Endothelial cell of hepatic sinusoid (primary cell): ENCODE measurements at regions not wholly inside any gene's neighbourhood (a gene's known extent, or its start where the extent isn't known, plus 50 kb on each side); places are given as distances from the start of the nearest gene placed in this dataset.

Experiments used
- in situ Hi-C: cut with HindIII; loops from 2 replicates; pipeline ENCODE4 v1.10.0; 2017; ENCODE audit warnings: low sequenced_read_pairs

DNA sequence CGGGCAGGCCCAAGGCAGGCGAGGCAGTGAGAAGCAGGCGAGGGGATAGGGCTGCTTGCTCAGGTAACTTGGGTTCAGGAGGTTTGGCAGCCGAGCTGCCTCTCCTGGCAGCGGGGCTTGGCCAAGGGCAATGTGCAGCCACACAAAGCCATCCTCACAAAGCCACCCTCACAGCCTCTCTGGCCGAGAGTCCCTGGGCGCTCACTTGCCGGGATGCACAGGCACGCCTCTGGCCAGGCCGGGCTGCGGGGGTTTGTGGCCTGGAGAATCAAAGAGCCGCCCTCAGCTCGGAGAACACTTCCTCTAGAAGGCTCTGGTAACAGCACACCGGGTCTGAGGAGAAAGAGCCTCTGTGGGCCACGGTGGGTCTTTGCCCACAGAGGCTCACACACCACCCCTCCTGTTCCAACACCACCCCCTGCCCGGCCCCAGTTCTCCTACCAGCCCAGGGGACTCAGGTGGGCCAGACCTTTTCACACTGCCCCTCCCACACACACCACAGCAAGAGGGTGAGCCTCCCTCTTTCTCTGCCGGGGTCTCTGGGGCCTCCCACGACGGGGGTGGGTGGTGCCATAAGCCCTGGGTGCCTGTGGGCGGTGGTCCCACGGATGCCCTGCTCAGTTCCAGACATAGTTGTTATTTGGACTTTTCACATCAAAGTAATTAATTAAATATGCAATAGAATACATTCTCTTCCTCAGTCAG is 186.9 kb downstream of the ZFP36L2 start:
- in situ Hi-C loops: loop anchor here (5.0 kb wide), 1 partner anchor 77 kb away; no protein-coding TSS in a partner anchor

DNA sequence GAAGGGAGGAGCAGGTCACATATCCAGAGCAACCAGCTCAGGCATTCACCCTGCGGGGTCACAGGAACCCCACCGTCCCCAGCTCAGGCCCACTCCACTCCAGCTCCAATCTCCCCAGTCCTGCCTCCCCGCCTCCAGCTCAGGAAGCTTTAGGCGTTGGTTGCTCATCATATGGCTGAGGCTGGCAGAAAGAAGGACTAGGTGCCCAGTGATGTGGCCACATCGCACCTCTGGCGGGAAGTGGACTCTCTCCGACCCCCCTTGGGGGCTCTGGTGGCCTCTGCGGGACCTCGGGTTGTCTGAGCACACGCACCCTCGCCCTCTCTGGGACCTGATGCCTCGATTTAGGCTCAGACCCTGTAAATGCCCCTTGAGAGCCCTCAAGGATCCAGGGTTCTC is 187.7 kb downstream of the ZFP36L2 start:
- in situ Hi-C loops: no loop called here

DNA sequence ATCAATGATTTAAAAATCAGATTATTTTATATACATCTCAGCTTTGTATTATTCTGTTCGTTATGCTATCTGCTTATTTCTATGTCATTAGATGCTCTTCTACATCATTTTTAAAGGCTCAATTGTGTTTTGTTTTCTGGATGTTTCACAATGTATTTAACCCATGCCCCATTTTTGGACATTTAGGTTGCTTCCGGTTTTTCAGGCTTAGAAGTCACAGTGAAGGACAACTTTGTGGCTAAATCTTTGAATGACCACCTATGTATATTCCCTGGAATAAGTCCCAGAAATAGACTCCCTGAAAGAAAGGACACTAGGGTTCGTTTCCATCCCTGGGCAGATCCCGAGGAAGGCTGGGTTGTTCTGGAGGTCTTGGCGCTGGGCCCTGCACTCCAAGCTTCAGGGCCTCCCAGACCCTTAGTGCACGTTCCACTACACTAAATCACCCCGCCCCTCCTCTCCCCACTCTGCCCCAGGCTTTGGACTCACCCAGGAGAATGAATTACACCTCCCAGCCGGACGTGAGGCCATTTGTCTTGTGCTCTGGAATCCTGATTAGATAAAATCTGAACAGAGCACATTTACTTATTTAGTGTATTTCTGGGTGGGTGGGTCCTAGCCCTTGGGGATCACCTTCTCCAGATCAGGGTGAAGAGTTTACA is 188.2 kb downstream of the ZFP36L2 start:
- in situ Hi-C loops: no loop called here

DNA sequence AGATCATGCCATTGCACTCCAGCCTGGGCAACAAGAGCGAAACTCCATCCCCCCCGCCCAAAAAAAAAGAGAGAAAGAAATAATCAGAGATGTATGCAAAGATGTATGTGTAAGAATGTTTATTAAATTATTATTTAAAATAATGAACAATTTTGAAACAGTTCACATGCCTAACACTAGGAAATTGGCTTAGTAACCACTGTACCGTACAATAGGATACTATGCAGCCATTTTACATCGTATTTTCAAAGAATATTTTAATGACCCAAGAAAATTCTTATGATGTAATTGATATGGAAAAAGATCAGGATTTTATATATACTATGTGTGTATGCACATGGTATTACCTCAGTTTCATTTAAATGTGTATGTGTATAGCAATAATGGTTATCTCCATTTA is 190.5 kb downstream of the ZFP36L2 start:
- in situ Hi-C loops: no loop called here

DNA sequence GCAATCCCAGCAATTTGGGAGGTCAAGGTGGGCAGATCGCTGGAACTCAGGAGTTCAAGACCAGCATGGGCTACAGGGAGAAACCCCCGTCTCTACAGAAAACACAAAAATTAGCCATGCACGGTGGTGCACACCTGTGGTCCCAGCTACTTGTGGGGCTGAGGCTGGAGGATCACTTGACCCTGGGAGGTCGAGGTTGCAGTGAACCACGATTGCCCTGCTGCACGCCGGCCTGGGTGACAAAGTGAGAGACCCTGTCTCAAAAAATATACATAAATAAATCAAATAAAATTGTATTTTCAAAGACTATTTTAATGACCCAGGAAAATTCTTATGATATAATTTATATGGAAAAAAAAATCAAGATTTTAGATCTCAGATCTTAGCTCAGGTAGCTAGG is 191.5 kb downstream of the ZFP36L2 start:
- in situ Hi-C loops: no loop called here

DNA sequence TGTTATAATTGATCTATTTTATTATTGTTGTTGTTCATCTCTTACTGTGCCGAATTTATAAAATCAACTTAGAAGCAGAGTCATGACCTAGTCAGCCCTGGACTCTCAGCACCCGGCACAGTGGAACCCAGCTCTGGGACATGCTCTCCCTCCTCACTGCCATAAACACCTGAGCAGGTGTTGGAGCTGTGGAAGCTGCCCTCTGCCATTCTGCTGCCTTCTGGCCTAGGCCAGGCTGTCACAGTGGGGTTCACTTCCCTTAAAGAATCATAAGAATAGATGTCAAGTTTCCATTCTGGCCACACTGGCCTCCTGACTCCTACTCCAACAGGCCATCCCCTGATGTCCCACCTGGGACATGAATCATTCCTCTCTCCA is 192.2 kb downstream of the ZFP36L2 start:
- in situ Hi-C loops: no loop called here

DNA sequence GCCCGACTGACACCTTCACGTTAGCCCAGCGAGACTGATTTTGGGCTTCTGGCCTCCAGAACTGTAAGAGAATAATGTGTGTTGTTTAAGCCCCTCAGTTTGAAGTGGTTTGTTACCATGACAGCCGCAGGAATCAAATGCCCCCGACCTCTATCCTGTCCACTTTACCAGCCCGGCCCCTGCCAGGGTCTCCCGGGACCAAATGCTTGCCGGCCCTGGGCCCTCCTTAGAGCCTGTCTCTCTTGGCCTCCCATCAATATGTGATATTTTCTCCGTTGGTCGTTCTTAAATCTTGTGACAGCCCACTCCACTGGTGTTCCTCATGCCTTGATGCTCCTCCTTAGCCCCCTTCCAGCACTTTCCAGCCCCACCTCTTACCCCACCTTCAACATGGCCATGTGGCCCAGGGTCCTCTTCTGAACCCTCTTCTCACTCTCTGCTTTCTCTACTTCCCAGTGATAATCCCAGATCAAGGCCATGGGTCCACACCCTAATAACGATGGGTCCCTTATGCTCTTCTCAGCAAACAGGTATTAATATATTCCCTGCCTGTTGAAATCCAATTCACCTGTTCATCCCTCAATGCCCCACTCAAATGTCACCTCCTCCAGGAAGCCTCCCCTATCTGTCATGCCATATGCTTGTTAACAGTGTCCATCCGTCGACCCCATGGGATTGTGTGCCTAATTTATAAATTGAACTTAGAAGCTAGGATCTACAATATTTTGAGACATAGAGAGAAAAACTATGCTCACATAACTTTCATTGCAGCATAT is 192.8 kb downstream of the ZFP36L2 start:
- in situ Hi-C loops: no loop called here

DNA sequence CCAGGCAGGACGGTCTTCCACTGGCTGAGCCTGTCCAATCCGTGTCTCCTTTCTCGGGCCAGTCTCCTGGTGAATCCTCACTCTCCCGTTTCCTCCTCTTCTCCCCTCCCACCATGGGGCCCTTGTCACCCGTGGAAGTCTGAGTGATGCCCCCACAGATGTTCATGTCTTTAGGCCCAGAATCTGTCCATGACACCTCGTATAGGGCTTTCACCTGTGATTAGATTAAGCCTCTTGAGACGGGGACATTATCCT is 193.5 kb downstream of the ZFP36L2 start:
- in situ Hi-C loops: no loop called here

DNA sequence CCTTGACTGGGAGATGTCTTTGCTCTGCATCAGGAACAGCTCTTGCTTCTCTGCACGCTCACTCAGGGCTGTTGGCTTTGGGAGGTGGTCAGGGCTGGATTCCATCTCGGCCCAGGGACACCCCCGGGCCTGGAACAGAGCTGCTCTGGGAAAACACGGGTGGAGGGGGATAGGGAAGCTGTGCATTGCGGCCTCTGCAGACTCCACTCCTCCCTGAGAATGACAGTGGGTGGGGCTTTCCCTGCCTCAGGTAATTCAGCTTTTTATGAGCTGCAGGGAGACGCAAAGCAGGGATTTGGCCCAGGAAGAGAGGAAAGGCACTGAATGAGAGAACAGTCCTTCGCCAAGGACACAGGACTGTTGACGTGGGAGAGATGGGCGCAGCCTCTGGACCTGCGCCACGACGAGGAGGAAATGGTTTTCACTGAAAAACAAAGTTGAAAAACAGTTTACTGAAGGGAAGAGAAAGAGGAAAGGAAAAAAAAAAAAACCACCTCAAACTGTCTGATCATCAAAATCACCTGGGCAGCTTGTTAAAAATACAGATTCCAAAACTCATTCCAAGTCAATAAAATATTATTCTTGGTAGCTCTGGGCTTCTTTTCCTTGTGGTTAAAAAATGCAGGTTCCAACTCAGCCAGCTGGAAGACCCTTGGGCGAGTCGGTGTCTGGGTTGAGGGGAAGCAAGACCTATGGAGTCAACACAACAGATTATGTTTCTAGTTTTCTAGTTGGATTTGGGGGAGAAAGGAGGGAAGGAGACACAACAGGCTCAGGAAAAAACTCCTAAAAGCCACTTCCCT is 194.0 kb downstream of the ZFP36L2 start:
- in situ Hi-C loops: no loop called here

DNA sequence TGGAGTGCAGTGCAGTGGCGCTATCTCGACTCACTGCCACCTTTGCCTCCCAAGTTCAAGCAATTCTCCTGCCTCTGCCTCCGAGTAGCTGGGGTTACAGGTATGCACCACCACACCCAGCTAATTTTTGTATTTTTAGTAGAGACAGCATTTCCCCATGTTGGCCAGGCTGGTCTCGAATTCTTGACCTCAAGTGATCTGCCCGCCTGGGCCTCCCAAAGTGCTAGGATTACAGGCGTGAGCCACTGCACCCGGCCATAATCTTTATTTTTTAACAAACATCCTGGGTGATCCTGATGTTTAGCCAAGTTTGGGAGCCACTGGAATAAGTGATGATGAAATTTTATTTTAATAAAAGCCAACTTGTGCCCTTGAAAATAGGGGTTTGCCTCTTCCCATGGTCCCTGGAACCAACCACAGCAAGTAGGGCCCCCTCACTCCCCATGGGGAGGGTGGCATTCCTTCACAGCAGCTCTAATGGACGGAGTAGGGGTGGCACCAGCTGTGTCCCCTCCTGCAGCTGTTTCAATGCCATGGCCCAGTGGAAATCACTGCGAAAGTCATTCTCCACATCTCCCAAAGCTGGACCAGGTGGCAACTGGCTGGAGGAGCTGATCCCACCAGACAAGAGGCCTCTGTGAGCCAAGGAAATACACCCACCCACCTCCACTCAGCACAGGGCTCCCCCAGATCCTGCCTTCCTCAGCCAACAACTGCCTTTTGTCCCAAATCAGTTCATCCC is 194.8 kb downstream of the ZFP36L2 start:
- in situ Hi-C loops: no loop called here

DNA sequence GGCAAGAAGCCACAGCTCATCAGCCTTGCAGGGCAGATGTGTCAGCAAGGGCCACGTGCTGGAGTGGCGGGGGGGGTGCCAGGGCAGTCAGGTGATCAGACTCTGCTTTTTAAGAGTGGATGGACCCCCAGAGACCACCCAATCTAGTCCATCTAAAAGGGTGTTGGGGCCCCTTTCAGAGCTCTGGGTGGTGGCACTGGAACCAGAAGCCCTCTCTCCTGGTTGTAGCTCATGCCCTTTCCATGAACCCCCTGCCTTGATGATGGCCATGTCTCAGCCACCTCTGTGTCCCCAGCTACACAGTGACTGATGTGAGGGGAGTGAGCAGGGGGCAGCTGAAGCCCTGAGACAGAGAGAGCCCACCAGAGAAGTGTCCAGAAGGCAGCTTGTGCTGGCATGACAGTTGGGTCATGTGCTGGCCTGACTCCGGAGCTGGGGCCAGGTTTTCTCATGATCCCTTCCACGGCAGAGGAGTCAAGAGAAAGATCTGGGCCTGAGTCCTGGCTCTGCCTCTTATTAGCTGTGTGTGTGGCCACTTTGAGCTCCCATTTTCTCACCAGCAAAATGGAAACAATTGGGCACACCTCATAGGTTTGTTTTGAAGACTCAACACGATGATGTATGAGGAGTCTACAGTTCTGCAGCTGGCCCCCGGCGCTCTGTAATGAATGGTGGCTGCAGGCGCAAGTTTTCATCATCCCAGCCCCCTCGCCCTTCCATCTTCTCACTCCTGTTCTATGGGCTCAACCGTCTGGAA is 195.7 kb downstream of the ZFP36L2 start:
- in situ Hi-C loops: no loop called here

DNA sequence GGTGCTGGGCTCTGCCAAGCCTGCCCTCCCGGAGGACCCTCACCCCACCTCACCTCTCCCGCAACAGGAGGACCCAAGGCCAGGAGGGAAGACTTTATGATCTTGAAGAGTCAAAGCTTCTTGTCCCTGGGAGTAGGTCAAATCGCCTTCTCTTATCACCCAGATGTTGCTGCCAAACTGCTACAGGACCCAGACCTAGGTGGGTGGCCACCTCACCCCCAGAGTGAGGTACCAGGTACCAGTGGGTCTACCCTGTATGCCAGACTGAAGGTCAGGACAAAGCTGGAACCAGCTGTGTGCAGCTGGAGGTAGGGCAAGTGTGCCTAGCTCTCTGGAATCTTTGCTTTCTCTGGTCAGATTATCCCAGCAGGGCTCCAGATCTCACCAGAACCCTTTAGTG is 197.2 kb downstream of the ZFP36L2 start:
- in situ Hi-C loops: loop anchor here (5.0 kb wide), 2 partner anchors 83 to 192 kb away; no protein-coding TSS in a partner anchor

DNA sequence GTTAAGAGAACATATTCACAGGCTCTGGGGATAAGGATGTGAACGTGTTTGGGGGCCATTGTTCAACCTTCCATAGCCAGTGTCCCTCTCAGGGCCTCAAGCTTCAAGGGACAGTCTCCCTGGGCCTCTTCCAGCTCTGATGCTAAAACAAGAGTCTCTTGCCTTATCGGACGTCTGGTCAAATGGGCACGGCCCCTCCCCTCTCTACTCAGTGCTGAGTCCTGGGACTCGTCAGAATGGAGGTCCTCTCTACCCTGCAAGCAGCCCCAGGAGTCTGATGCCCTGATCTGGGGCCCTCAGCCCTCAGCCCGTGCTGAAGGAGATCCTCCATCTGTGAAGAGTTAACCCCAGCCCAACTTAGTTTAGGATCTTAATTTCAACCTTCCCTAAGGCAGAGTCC is 198.2 kb downstream of the ZFP36L2 start:
- in situ Hi-C loops: loop anchor here (5.0 kb wide), 2 partner anchors 84 to 191 kb away; no protein-coding TSS in a partner anchor

DNA sequence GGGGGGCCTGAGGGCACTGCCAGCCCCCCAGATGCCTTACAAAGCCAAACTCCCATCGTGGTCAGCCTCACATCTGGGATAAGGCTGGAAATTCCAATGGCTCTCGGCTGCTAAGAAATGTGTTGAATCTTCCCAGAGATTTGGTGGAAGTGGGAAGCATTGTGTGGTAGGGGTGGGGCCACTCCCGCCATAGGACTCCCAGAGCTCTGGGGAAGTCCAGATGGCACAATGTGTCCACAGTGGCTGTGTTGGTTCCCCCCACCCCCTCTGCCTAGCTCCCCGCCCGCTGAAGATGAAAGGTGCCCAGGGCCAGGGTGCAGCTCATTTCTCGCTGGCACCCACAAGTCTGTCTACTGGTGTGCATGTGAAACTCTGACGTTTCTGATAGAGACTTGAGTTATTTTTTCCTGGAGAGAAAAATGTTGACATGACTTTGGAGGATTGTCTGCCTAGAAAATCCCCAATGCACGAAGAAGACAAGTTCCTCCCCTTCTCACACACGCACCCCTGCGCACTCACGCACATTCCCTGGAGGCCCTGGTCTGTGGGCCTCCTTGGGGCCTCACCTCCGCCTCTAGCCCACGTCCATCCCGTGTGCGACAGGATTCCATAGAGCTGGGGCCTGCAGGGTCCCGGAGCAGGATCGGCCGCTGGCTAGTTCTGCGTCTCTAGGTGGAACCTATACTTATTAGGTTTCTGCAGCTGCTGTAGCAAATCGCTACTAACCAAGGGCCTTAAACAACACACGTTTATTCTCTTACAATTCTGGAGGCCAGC is 199.1 kb downstream of the ZFP36L2 start:
- in situ Hi-C loops: loop anchor here (5.0 kb wide), 2 partner anchors 85 to 190 kb away; no protein-coding TSS in a partner anchor

DNA sequence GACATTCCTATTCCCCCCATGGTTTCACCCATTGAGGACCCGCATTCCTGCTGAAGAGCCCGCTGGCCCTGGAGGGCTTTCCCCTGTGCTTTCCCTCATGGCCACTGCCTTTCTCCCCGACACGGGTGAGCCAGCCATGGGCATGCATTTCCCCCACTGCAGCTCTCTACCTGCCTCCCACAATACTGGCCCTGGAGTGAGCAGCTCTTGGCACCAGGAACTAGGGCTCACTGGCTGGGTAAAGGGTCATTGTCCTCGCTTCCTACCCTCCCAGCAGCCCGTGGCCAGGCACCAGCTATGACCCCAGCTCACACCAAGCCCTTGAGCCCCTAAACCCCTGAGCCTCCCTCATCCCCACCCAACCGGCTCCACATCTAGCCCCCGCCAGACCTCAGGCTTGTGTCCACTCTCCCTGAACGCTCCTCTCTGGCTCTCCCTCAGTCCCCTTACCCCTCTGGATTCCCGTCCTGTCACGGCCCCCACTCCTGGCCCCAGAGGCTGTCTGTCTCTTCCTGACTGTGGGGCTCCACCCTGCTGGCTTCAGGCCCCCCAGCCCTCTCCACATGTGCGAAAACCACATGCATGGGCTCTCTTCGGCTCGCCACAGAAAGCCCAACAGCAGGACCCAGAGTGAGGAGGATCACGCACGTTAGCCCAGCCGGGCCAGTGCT is 199.8 kb downstream of the ZFP36L2 start:
- in situ Hi-C loops: loop anchor here (5.0 kb wide), 2 partner anchors 86 to 189 kb away; no protein-coding TSS in a partner anchor

DNA sequence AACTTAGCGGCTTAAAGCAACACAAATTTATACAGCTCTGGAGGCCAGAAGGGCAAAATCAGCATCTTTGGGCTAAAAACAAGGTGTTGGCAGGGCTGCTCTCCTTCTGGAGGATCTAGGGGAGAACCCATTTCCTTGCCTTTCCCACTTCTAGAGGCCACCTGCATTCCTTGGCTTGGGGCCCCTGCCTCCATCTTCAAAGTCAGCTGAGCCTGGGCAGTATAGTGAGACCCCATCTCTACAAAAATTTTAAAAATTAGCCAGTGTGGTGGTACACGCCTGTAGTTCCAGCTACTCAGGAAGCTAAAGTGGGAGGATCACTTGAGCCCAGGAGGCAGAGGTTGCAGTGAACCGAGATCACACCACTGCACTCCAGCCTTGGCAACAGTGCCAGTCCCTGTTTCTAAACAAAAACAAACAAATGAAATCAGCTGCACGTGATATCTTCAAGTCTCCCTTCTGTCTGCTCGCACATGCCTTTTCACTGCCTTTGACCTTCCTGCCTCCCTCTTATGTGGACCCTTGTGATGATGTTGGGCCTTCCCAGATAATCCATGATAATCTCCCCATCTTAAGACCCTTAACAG is 200.6 kb downstream of the ZFP36L2 start:
- in situ Hi-C loops: loop anchor here (5.0 kb wide), 2 partner anchors 86 to 189 kb away; no protein-coding TSS in a partner anchor

DNA sequence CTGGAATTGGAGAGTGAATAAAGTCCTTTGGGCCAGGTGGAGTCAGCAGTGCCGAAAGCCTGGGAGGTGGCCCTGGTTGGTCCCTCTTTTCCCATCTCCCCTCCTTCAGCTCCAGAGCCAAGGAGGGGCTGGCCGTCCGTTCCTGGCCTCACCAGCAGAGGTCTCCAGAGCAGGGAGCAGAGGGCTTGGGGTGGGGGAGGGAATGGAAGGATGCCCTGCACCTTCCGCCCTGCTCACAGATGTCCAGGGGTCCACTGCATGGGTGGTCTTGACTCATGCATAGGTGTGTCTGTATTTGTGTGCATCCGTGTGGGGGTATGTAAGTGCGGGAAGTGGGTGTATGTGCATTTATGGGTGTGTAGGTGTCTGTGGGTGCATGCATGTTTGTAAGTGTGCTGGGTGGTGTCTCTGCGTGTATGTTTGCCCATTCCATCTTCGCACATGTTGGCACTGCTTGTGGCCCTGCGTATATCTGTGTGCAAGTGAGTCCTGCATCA is 201.8 kb downstream of the ZFP36L2 start:
- in situ Hi-C loops: loop anchor here (5.0 kb wide), 2 partner anchors 88 to 187 kb away; no protein-coding TSS in a partner anchor
